Peyer's patch (tissue), 4 donors: ENCODE measurements at regions not wholly inside any gene's neighbourhood (a gene's known extent, or its start where the extent isn't known, plus 50 kb on each side); places are given as distances from the start of the nearest gene placed in this dataset.

Source experiments
- DNase-seq, 3 donors: peaks; one replicate each; pipeline ENCODE4 v3.0.0-alpha.2; 2017 to 2019
- H3K27ac ChIP-seq, 4 donors: fragments of 200-600 bp; sonication (generic); one replicate each; pipeline ENCODE4 v1.5.1; 2016 to 2019
- H3K27me3 ChIP-seq, 2 donors: fragments of 200-600 bp; sonication (generic); one replicate each; pipeline ENCODE4 v1.5.1; 2019
- H3K36me3 ChIP-seq, 3 donors: fragments of 200-600 bp; sonication (generic); one replicate each; pipeline ENCODE4 v1.5.1; 2016 to 2019
- H3K4me1 ChIP-seq, 4 donors: fragments of 200-600 bp; sonication (generic); one replicate each; pipeline ENCODE4 v1.5.1; 2016 to 2019
- H3K4me3 ChIP-seq, 4 donors: fragments of 200-600 bp; sonication (generic); 1 replicate in 3 of 4; 2 replicates in 1 of 4; pipeline ENCODE4 v1.5.1; 2016 to 2019; ENCODE audit warnings: mild to moderate bottlenecking in 1 of 4
- H3K9me3 ChIP-seq, 4 donors: fragments of 200-600 bp; sonication (generic); one replicate each; pipeline ENCODE4 v1.5.1; 2016 to 2019; ENCODE audit warnings: mild to moderate bottlenecking in 1 of 4
- CTCF ChIP-seq, 6 experiments: fragments of 450-650 bp in 4 of 6; fragments of 200-600 bp in 2 of 6; sonication (generic) in 1 of 6; IDR thresholded peaks; one replicate each; pipeline ENCODE4 v1.5.1; 2017 to 2019; ENCODE audit warnings: antibody characterized with exemption in 6 of 6, mild to moderate bottlenecking in 3 of 6, moderate library complexity in 1 of 6
- POLR2A ChIP-seq, 2 donors: fragments of 450-650 bp; IDR thresholded peaks; one replicate each; pipeline ENCODE4 v1.5.1; 2017; ENCODE audit warnings: antibody characterized with exemption in 2 of 2, mild to moderate bottlenecking in 2 of 2, moderate library complexity in 2 of 2

- DNase-seq, result no peak
These were observed 355.9 kb downstream of the RSL24D1 start for GRCh38 chr15:54840621-54841398.

GRCh38 chr15:54839379-54839778, 357.4 kb downstream of the RSL24D1 start:
- H3K4me1 ChIP-seq, result no peaks in the 10 kb centered on the region
- no peak overlapping the region for H3K4me3 ChIP-seq
- no peaks in the 10 kb centered on the region for H3K27me3 ChIP-seq
- H3K9me3 ChIP-seq, result no peaks in the 10 kb centered on the region
- DNase-seq, result no peak
- TF ChIP-seq POLR2A (IDR thresholded peaks at IDR 0.05) (no peak), CTCF (IDR thresholded peaks at IDR 0.05) (no peak)
- H3K36me3 ChIP-seq, result no peaks in the 10 kb centered on the region
- H3K27ac ChIP-seq, result no peak overlapping the region

More at GRCh38 chr15:54840621-54841398, 355.9 kb downstream of the RSL24D1 start:
- H3K4me3 ChIP-seq, result no peak overlapping the region
- no peaks in the 10 kb centered on the region for H3K9me3 ChIP-seq
- H3K27me3 ChIP-seq, result no peaks in the 10 kb centered on the region
- H3K36me3 ChIP-seq, result no peaks in the 10 kb centered on the region
- no peak overlapping the region for H3K27ac ChIP-seq
- H3K4me1 ChIP-seq, result no peaks in the 10 kb centered on the region
- TF ChIP-seq POLR2A (IDR thresholded peaks at IDR 0.05) (no peak), CTCF (IDR thresholded peaks at IDR 0.05) (no peak)

GRCh38 chr15:54836052-54836795, 360.5 kb downstream of the RSL24D1 start:
- DNase-seq, result no peak
- Histone ChIP-seq H3K27me3 (no peaks in the 10 kb centered on the region), H3K27ac (no peak overlapping the region), H3K9me3 (no peaks in the 10 kb centered on the region), H3K4me3 (no peak overlapping the region), H3K4me1 (no peaks in the 10 kb centered on the region), H3K36me3 (no peaks in the 10 kb centered on the region)
- no peak for TF ChIP-seq CTCF (IDR thresholded peaks at IDR 0.05)
- no peak for TF ChIP-seq POLR2A (IDR thresholded peaks at IDR 0.05)

GRCh38 chr15:54829821-54830220, 366.9 kb downstream of the RSL24D1 start:
- no peak for DNase-seq
- H3K4me3 ChIP-seq, result no peak overlapping the region
- no peaks in the 10 kb centered on the region for H3K36me3 ChIP-seq
- H3K27ac ChIP-seq, result no peak overlapping the region
- no peak for TF ChIP-seq CTCF (IDR thresholded peaks at IDR 0.05)
- TF ChIP-seq POLR2A (IDR thresholded peaks at IDR 0.05), result no peak
- no peaks in the 10 kb centered on the region for H3K4me1 ChIP-seq
- no peaks in the 10 kb centered on the region for H3K27me3 ChIP-seq
- H3K9me3 ChIP-seq, result no peaks in the 10 kb centered on the region

- Histone ChIP-seq H3K27me3 (no peaks in the 10 kb centered on the region), H3K36me3 (no peaks in the 10 kb centered on the region), H3K27ac (no peak overlapping the region), H3K4me3 (no peak overlapping the region), H3K9me3 (no peaks in the 10 kb centered on the region), H3K4me1 (no peaks in the 10 kb centered on the region)
- TF ChIP-seq CTCF (IDR thresholded peaks at IDR 0.05), result no peak
- no peak for TF ChIP-seq POLR2A (IDR thresholded peaks at IDR 0.05)
- no peak for DNase-seq
These were observed 375.9 kb downstream of the RSL24D1 start for GRCh38 chr15:54820811-54821210.
